Astrocyte of the spinal cord (primary cell): ENCODE measurements at regions not wholly inside any gene's neighbourhood (a gene's known extent, or its start where the extent isn't known, plus 50 kb on each side); places are given as distances from the start of the nearest gene placed in this dataset.

Experiments
- DNase-seq: peaks from one replicate; pipeline ENCODE4 v3.0.0; 2011; ENCODE audit warnings: low read depth, low spot score
- H3K4me3 ChIP-seq: 2 replicates; pipeline ENCODE4 v1.5.1; 2011; ENCODE audit warnings: low read depth, mild to moderate bottlenecking, low read length, moderate library complexity
- in situ Hi-C: cut with HindIII; loops from 2 replicates; pipeline ENCODE4 v1.10.0; 2017; ENCODE audit warnings: low sequenced_read_pairs
- TF ChIP-seq, protein P1 (sequence below): IDR thresholded peaks from 2 replicates; pipeline ENCODE4 v1.5.1; 2012; ENCODE audit warnings: low read depth, mild to moderate bottlenecking, low read length, inconsistent platforms

DNA sequence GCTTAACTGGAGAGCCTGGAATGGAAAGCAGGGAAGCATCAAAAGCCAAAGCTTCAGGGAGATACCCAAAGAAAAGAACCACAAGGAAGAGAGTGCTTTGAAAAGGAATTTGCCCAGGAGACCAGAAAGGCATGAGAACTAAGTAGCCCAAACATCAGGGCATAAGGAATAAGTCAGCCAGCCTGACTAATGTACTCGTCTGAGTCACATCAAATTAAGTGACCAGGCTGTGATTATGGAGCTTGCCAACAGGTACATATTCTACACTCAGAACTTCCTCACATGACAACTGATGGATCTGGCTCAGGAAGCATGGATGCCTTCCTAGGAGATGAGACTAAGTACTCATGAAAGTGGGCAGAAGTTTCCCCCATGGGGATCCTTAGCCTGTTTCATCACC, 366.7 kb downstream of the BUD13 start:
- in situ Hi-C loops = no loop called here
- DNase-seq = no peak
- TF ChIP-seq, protein P1, sequence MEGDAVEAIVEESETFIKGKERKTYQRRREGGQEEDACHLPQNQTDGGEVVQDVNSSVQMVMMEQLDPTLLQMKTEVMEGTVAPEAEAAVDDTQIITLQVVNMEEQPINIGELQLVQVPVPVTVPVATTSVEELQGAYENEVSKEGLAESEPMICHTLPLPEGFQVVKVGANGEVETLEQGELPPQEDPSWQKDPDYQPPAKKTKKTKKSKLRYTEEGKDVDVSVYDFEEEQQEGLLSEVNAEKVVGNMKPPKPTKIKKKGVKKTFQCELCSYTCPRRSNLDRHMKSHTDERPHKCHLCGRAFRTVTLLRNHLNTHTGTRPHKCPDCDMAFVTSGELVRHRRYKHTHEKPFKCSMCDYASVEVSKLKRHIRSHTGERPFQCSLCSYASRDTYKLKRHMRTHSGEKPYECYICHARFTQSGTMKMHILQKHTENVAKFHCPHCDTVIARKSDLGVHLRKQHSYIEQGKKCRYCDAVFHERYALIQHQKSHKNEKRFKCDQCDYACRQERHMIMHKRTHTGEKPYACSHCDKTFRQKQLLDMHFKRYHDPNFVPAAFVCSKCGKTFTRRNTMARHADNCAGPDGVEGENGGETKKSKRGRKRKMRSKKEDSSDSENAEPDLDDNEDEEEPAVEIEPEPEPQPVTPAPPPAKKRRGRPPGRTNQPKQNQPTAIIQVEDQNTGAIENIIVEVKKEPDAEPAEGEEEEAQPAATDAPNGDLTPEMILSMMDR = no peak
- H3K4me3 ChIP-seq = no peak overlapping the region

DNA sequence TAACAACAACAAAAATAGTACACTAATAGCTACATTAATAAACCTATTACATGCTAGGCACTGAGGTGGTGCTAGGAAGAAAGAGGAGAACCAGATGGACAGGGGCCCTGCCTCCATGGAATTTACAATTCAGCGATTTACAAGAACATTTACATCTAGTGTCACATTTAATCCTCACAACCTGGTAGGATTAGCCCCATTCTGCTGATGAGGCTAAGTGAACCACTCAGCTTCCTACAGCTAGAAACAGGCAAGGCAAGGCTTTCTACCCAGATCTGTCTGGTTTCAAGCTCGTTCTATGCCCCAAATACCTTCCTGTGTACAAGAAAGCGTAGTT, 368.4 kb downstream of the BUD13 start:
- in situ Hi-C loops = no loop called here
- DNase-seq = no peak
- H3K4me3 ChIP-seq = no peak overlapping the region
- TF ChIP-seq, protein P1 = no peak

DNA sequence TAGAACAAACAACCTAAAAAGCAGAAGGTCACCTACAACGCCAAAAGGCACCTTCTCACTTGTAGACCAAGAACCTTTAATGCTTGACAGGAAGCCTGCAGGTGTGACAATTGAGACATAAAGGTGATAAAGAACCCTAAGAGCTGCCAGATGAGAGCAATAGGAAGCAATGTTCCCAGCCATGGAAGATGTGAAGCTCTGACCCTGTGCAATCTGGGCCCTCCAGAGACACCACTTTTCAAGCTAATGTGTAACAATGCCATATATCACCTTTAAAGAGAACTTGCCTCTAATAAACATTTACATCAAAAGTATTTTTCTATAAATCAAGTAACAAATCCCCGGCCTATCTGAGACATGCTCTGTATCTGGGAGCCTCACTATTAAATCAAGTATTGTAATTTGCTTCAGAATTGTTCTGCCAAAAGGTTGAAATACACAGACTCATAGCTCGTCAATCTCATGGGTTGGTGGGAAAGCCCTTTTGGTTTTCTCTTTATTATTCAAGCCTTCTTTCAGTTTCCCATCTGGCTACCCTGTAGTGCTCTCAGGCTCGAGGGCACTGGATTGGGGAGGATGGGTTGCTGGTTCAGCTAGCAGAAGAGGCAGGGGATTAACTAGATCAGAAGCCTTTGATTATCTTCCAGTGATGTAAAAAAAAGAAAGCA, 368.9 kb downstream of the BUD13 start:
- TF ChIP-seq, protein P1 = no peak
- DNase-seq = no peak
- in situ Hi-C loops = no loop called here
- no peak overlapping the region for H3K4me3 ChIP-seq

DNA sequence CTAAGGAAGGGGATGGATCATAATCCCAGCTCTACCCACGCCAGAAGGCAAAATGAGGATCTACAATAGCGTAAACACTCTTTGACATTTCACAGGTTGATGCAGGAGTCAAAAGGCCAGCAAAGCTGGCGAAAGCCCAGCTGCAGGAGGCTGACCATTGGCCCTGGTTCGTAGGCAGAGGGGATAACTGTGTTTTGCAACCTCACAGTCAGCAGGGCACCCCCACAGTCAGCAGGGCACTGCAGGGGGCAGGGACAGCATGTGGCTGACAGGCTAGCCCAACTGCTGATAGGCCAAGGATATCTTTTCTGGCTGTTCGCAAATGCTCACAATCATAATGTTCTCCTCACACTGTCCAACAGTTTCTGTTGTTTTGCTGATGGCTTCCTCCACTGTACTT, 372.7 kb downstream of the BUD13 start:
- in situ Hi-C loops = no loop called here
- no peak overlapping the region for H3K4me3 ChIP-seq
- TF ChIP-seq, protein P1 = no peak
- no peak for DNase-seq

DNA sequence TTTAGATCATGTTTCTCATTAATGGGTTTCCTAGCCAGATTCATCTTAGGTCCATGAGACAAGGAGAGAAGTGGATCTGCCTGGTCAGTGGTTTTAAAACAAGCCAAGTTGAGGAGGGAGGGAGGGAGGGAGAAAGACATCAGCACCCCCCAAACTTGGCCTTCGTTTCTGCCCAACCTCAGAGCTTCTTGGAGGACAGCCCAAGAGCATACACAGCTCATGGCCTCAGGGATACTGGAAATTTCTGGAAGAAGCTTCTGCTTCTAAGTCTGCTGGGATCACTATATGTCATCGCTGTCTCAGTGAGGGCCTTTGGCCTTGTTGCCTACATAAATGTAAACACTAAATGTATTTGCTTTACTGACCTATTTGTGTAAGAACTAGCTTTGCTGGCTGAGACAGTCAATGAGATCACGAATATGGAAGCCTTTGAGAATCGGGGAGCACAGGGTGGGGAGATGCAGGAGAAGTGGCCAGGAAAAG, 375.1 kb downstream of the BUD13 start:
- in situ Hi-C loops = no loop called here
- TF ChIP-seq, protein P1 = no peak
- DNase-seq = no peak
- H3K4me3 ChIP-seq = no peak overlapping the region

DNA sequence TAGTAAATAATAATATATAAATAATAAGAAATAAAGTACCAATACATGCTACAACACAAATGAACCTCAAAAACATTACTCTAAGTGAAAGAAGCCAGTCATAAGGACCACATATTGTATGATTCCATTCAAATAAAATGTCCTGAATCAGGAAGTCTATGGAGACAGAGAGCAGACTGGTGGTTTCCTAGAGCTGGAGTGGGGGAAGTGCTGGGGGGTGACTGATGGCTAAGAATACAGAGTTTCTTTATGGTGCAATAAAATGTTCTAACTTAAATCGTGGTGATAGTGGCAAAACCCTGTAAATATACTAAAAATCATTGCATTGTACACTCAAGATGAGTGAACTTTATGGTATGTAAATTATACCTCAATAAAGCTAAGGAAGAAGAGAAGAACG, 376.5 kb downstream of the BUD13 start:
- TF ChIP-seq, protein P1 = no peak
- in situ Hi-C loops = no loop called here
- no peak overlapping the region for H3K4me3 ChIP-seq
- DNase-seq = no peak
